Lower leg skin (tissue), 4 donors: ENCODE measurements at regions not wholly inside any gene's neighbourhood (a gene's known extent, or its start where the extent isn't known, plus 50 kb on each side); places are given as distances from the start of the nearest gene placed in this dataset.

Experiments
- DNase-seq, 2 donors: peaks; one replicate each; pipeline ENCODE4 v3.0.0-alpha.2; 2019; ENCODE audit warnings: low spot score in 2 of 2
- H3K4me3 ChIP-seq: fragments of 200-600 bp; sonication (generic); 2 replicates; pipeline ENCODE4 v1.5.1; 2017; ENCODE audit warnings: mild to moderate bottlenecking, low read depth; ENCODE audit not compliant: poor library complexity, severe bottlenecking
- CTCF ChIP-seq, 3 donors: fragments of 450-650 bp; IDR thresholded peaks; one replicate each; pipeline ENCODE4 v1.5.1; 2016; ENCODE audit warnings: antibody characterized with exemption in 3 of 3, mild to moderate bottlenecking in 3 of 3, moderate library complexity in 2 of 3
- POLR2A ChIP-seq, 2 donors: fragments of 450-650 bp; IDR thresholded peaks; one replicate each; pipeline ENCODE4 v1.6.1; 2016 to 2017; ENCODE audit warnings: antibody characterized with exemption in 2 of 2, mild to moderate bottlenecking in 1 of 2, moderate library complexity in 1 of 2
- WGBS, 2 donors: methylation state at CpG; one replicate each; pipeline ENCODE4 v1.1.5; 2018; 5-methylcytosine and 5-hydroxymethylcytosine counted together
- intact Hi-C: fragments of 100-400 bp; cut with DNase I; formaldehyde crosslinking; loops from one replicate; pipeline ENCODE4 v1.15.0; 2023; ENCODE audit warnings: low total_unique reads

- no peak overlapping the region for H3K4me3 ChIP-seq
- 67 to 79% methylated on average over 5 of the region's 5 CpGs for WGBS, 2 donors
- intact Hi-C loops: no loop called here
- DNase-seq: no peak
- TF ChIP-seq CTCF (IDR thresholded peaks at IDR 0.05): no peak
These were observed 559.3 kb upstream of the TNP1 start for GRCh38 chr2:217419055-217419671.

GRCh38 chr2:217418544-217418943 is 558.7 kb upstream of the TNP1 start:
- H3K4me3 ChIP-seq: no peak overlapping the region
- TF ChIP-seq POLR2A (IDR thresholded peaks at IDR 0.05) (no peak), CTCF (IDR thresholded peaks at IDR 0.05) (no peak)
- intact Hi-C loops: no loop called here
- no peak for DNase-seq
- WGBS, 2 donors: 59 to 76% methylated on average over 3 of the region's 3 CpGs

- DNase-seq: no peak
- H3K4me3 ChIP-seq: no peak overlapping the region
- TF ChIP-seq CTCF (IDR thresholded peaks at IDR 0.05) (no peak), POLR2A (IDR thresholded peaks at IDR 0.05) (no peak)
- WGBS, 2 donors: 78% methylated on average over 3 of the region's 3 CpGs
- intact Hi-C loops: no loop called here
These were observed 558.2 kb upstream of the TNP1 start for GRCh38 chr2:217418090-217418489.

GRCh38 chr2:217417536-217417935 is 557.7 kb upstream of the TNP1 start:
- DNase-seq: no peak
- intact Hi-C loops: no loop called here
- TF ChIP-seq CTCF (IDR thresholded peaks at IDR 0.05) (no peak), POLR2A (IDR thresholded peaks at IDR 0.05) (no peak)
- no peak overlapping the region for H3K4me3 ChIP-seq

GRCh38 chr2:217415316-217415715 is 555.5 kb upstream of the TNP1 start:
- WGBS, 2 donors: 70 to 76% methylated on average over 1 of the region's 1 CpG

More at GRCh38 chr2:217415316-217415715, 555.5 kb upstream of the TNP1 start:
- no peak overlapping the region for H3K4me3 ChIP-seq
- intact Hi-C loops: no loop called here
- TF ChIP-seq CTCF (IDR thresholded peaks at IDR 0.05) (no peak), POLR2A (IDR thresholded peaks at IDR 0.05) (no peak)
- DNase-seq: no peak
